ENCODE measurements at regions not wholly inside any gene's neighbourhood (a gene's known extent, or its start where the extent isn't known, plus 50 kb on each side); places are given as distances from the start of the nearest gene placed in this dataset.

DNA sequence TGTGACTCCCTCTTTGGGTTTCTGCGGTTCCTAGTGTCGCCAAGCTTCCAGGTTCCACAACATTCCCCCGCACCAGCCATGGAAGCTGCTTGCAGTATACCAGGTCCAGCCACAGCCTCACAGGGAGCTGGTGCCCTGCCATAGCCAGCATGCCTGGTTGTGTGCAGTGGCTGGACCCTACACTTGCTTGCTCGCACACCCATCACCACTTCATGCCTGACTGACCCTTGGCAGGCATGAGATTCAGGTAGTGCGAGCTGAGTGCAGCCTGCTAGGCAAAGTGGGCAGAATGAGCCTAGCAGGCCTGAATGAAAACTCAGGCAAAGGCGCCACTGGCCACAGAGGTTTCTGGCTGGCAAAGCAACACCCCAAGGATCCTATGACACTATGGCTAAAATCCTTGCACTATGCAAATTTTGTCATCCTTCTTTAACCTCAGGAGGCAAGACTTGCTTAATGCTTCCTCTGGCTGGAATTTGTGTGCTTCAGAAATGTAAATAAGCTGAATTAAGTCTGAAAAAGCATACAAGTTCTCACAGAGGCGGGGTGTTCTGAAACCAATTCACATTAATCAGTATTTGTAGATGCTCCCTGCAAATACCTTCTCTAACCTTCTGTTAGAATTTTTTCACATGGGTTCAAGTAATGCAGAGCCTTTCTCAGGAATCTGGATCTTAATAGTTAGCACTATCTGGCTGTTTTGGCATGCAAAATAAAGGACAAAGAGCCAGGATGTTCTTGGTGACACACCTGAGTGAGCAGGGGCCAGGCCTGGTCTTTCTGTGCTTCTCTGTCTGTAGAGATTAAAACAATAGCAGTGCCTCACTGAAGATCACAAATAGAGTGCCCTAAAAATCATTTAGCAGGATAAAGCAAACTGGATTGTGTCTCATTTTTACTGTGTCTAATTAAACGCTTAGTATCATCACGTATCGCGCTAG, 256.9 kb downstream of the GPATCH2 start:
- intact Hi-C loops (cut with DNase I) = no loop called here

DNA sequence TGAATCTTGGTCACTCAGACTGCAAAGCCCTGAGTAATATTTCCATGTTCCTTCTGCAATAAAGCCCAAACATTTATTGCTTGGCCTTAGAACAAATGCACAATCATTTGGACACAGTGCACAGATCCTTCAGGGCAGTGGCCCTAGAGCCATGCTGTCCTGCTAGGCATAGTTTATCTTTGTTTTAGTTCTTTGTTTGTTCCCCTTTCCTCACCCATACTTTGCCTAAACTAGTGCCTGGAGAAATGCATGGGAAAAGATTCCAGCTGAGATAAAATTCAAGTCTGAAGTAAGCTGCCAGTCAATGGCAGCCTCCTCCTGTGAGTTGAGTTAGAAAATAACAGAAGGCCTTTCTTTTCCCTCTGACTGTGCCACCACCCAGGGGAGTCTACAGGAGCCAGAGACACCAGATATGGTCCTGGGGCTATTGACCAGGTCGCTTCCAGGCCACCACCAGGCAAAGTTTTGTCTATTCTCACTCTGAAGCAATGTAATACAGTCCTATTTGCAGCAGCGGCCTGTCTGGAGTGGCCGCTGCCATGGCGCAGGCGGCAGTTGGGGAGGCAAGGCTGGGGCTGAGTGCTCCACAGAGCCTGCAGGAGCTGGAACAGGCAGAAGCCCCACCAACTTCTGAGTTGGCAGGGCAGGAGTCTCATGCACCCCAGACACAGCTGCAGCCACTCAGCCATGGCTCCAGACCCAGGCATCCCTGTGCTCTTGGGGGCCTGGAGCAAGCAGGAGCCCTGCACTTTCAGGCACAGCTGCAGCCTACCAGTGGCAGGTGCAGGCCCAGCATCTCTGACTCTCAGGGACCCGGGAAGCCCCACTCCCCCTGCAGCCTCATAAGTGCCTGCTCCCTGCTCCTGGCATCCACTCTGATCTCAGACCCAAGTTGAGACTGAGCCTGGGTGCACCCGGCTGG, 258.6 kb downstream of the GPATCH2 start:
- DNase-seq (ENCODE audit: low spot score) = no peak
- intact Hi-C loops (cut with DNase I) = no loop called here

More for the DNA sequence above, 256.9 kb downstream of the GPATCH2 start:
- no peak for DNase-seq (ENCODE audit: low spot score)

DNA sequence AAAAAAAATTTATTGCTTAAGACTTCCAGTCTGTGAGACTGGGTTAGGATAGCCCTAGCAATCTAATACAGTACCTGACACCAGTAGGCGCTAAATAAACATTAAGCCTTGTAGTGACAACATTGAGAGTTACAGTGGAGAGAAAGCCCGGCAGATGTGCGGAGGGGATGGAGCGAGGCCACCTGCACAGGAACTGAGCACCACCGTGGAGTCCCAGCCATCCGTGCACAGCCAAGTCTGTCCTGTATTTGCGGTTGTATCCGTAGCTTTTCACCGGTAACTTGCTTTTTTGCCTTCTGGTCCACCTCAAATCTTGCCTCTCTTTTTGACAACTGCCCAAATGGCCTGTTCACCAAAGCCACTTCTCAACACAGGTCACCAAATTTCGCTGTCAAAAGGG, 260.1 kb downstream of the GPATCH2 start:
- intact Hi-C loops (cut with DNase I) = no loop called here
- no peak for DNase-seq (ENCODE audit: low spot score)

DNA sequence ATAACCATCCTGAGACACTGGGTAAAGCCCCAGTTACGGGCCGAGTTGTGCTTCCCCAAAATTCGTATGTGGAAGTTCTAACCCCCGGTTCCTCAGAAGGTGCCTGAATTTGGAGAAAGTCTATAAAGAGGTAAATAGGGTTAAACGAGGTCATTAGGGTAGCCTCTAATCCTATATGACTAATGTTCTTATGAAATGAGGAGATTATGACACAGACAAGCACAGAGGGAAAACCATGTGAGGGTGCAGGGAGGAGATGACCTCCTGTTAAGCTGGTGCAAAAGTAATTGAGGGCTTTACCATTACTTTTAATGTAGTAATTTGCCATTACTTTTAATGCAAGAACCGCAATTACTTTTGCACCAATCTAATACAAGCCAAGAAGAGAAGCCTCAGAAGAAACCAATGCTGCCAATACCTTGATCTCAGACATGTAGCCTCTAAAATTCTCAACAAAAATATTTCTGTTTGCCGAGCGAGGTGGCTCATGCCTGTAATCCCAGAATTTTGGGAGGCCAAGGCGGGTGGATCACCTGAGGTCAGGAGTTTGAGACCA, 260.8 kb downstream of the GPATCH2 start:
- no peak for DNase-seq (ENCODE audit: low spot score)
- intact Hi-C loops (cut with DNase I) = no loop called here

GRCh38 chr1:217369271-217369981, 261.5 kb downstream of the GPATCH2 start:
- intact Hi-C loops (cut with DNase I) = no loop called here

GRCh38 chr1:217364220-217364619, 266.7 kb downstream of the GPATCH2 start:
- intact Hi-C loops (cut with DNase I) = no loop called here
- no peak for DNase-seq (ENCODE audit: low spot score)

More at GRCh38 chr1:217369271-217369981, 261.5 kb downstream of the GPATCH2 start:
- no peak for DNase-seq (ENCODE audit: low spot score)

DNA sequence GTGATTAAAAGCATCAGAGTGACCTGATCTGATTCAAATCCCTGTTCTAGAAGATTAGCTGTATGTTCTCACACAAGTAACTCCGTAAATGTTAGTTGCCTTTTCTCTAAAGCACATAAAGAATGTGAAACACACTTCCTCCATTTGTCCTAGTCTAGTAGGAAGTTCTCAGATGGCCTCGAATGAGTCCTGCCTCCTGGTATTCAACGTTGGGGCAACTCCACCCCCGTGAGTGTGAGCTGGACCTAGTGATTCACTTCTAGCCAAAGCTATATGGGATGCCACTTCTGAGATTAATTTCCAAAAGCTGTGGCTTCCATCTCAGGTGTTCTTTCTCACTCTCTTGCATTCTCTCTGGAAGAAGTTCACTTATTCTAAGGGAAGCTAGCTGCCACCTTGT, 267.6 kb downstream of the GPATCH2 start:
- DNase-seq (ENCODE audit: low spot score) = no peak
- intact Hi-C loops (cut with DNase I) = no loop called here

- intact Hi-C loops (cut with DNase I) = no loop called here
- no peak for DNase-seq (ENCODE audit: low spot score)
Measured at GRCh38 chr1:217360510-217360909, 270.4 kb downstream of the GPATCH2 start.

GRCh38 chr1:217354895-217355294, 276.0 kb downstream of the GPATCH2 start:
- intact Hi-C loops (cut with DNase I) = no loop called here
- DNase-seq (ENCODE audit: low spot score) = no peak

GRCh38 chr1:217348960-217349664, 281.8 kb downstream of the GPATCH2 start:
- DNase-seq (ENCODE audit: low spot score) = no peak
- intact Hi-C loops (cut with DNase I) = no loop called here

DNA sequence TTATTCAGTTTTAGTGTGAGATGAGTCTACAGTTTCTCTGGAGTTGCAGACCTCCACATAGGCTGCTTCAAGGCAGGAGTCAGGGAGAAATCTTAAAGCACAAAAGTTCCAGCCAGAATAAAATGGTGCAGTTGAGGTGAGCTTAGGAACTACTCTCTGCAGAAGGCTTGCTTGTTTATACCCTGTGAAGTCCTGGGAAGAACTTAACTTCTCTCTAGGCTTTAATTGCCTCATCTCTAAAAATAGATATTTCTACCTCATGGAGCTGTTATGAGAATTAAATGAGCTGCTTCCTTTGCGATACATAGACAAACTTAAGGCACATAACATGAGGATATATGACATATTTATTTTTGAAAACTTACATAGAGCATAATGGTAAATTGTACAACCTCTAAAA, 286.2 kb downstream of the GPATCH2 start:
- no peak for DNase-seq (ENCODE audit: low spot score)
- intact Hi-C loops (cut with DNase I) = no loop called here

- DNase-seq (ENCODE audit: low spot score) = no peak
- intact Hi-C loops (cut with DNase I) = no loop called here
Measured at GRCh38 chr1:217343907-217344306, 287.0 kb downstream of the GPATCH2 start.

- DNase-seq (ENCODE audit: low spot score) = no peak
- intact Hi-C loops (cut with DNase I) = no loop called here
Measured at GRCh38 chr1:217342105-217342504, 288.8 kb downstream of the GPATCH2 start.

- intact Hi-C loops (cut with DNase I) = no loop called here
- DNase-seq (ENCODE audit: low spot score) = no peak
Measured at GRCh38 chr1:217336724-217337123, 294.2 kb downstream of the GPATCH2 start.

- DNase-seq (ENCODE audit: low spot score) = no peak
- intact Hi-C loops (cut with DNase I) = loop anchor here (5.0 kb wide), 1 partner anchor 582 kb away; no protein-coding TSS in a partner anchor
Measured at GRCh38 chr1:217333939-217334338, 297.0 kb downstream of the GPATCH2 start.

- intact Hi-C loops (cut with DNase I) = loop anchor here (5.0 kb wide), 1 partner anchor 580 kb away; no protein-coding TSS in a partner anchor
- DNase-seq (ENCODE audit: low spot score) = no peak
Measured at GRCh38 chr1:217332431-217333065, 298.3 kb downstream of the GPATCH2 start.

- intact Hi-C loops (cut with DNase I) = loop anchor here (5.0 kb wide), 1 partner anchor 579 kb away; no protein-coding TSS in a partner anchor
- DNase-seq (ENCODE audit: low spot score) = no peak
Measured at GRCh38 chr1:217331698-217332097, 299.2 kb downstream of the GPATCH2 start.

- intact Hi-C loops (cut with DNase I) = no loop called here
Measured at GRCh38 chr1:217327901-217328300, 303.0 kb downstream of the GPATCH2 start.

More at GRCh38 chr1:217327901-217328300, 303.0 kb downstream of the GPATCH2 start:
- no peak for DNase-seq (ENCODE audit: low spot score)
